Psoas muscle (tissue), 7 donors: ENCODE measurements at regions not wholly inside any gene's neighbourhood (a gene's known extent, or its start where the extent isn't known, plus 50 kb on each side); places are given as distances from the start of the nearest gene placed in this dataset.

Experiments used
- ATAC-seq, 4 donors: fragments of 200-7000 bp; cut with Tn5 transposase; one replicate each; pipeline ENCODE4 v1.9.1; 2020; ENCODE audit warnings: moderate library complexity in 3 of 4, mild to moderate bottlenecking in 2 of 4
- DNase-seq, 2 donors: peaks; one replicate each; pipeline ENCODE4 v3.0.0-alpha.2; 2020
- H3K27ac ChIP-seq: fragments of 200-600 bp; one replicate; pipeline ENCODE4 v1.8.0; 2022
- H3K27me3 ChIP-seq, 3 donors: fragments of 200-600 bp in 1 of 3; one replicate each; pipeline versions ENCODE4 v1.6.1 to v1.8.0; 2013 to 2022; ENCODE audit warnings: low read length in 2 of 3, mild to moderate bottlenecking in 2 of 3, moderate library complexity in 1 of 3; ENCODE audit not compliant: insufficient read depth in 3 of 3
- H3K36me3 ChIP-seq, 2 donors: fragments of 200-600 bp in 1 of 2; one replicate each; pipeline versions ENCODE4 v1.6.1 to v1.8.0; 2013 to 2022; ENCODE audit warnings: low read depth in 1 of 2, mild to moderate bottlenecking in 1 of 2, moderate library complexity in 1 of 2; ENCODE audit not compliant: insufficient read depth in 1 of 2
- H3K4me1 ChIP-seq: fragments of 200-600 bp; one replicate; pipeline ENCODE4 v1.8.0; 2022
- H3K4me3 ChIP-seq: fragments of 200-600 bp; one replicate; pipeline ENCODE4 v1.8.0; 2022; ENCODE audit warnings: mild to moderate bottlenecking
- H3K9me3 ChIP-seq: fragments of 200-600 bp; one replicate; pipeline ENCODE4 v1.8.0; 2022
- CTCF ChIP-seq: fragments of 200-600 bp; IDR thresholded peaks from one replicate; pipeline ENCODE4 v1.8.0; 2022; ENCODE audit warnings: antibody characterized with exemption
- WGBS, 3 donors: extraction: QIAGEN DNeasy Blood & Tissue Kit; methylation state at CpG; one replicate each; pipeline versions ENCODE4 v1.1.6 to v1.1.7; 2013; 5-methylcytosine and 5-hydroxymethylcytosine counted together
- intact Hi-C, 2 donors: fragments of 100-400 bp; cut with DNase I; formaldehyde crosslinking; loops; one replicate each; pipeline versions ENCODE4 v1.11.0 to v1.14.2; 2022
- donor health status: healthy with polysubstance abuse.
- donor health status: DM: no; HTN: no; CAD: no; lungs with moderate emphysema.
- donor health status: Bipolar disorder and iron deficiency.
- donor health status: healthy.
- donor health status: DM: yes; HTN: yes; CAD: no.
- donor health status: DM: no; HTN: no; CAD: no.
- donor health status: DM: yes; HTN: yes; CAD: no.

- Histone ChIP-seq H3K4me1 (no peaks in the 10 kb centered on the region), H3K9me3 (peaks cover 15% of the 10 kb centered on the region), H3K36me3 (no peaks in the 10 kb centered on the region), H3K4me3 (no peak overlapping the region), H3K27ac (no peak overlapping the region), H3K27me3 (peaks cover 0 to 5% (median 0%) of the 10 kb centered on the region in 3 donors)
- TF ChIP-seq CTCF: no peak
- DNase-seq (no peak), ATAC-seq (no peak)
- WGBS, 3 donors: 36 to 44% (median 38%) methylated on average over 5 of the region's 5 CpGs
- intact Hi-C loops: no loop called here
These were observed 282.8 kb upstream of the FOXQ1 start for GRCh38 chr6:1029141-1029540.

DNA sequence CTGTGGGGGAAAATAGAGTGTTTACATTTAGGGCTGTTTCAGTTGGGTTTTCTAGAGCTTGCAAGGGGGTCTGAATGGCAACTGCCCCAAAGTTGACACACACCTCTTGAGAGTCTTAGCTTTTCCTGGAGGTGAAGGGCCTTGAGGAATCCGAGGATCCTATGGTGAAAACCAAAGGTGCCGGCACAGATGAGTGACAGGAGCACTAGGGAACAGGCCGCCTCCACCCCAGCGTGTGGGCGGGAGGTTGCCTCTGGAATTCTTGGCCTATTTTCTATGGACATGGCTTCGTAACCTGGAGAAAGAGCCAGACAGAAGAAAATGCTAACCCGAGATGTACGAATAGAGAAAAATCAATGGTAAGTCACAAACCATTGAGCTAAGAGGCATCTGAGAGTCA lies 283.2 kb upstream of the FOXQ1 start:
- Histone ChIP-seq H3K4me3 (no peak overlapping the region), H3K36me3 (no peaks in the 10 kb centered on the region), H3K27me3 (peaks cover 0 to 5% (median 0%) of the 10 kb centered on the region in 3 donors), H3K4me1 (no peaks in the 10 kb centered on the region), H3K9me3 (peaks cover 15% of the 10 kb centered on the region), H3K27ac (no peak overlapping the region)
- no peak for ATAC-seq
- no peak for DNase-seq
- 88 to 94% (median 90%) methylated on average over 8 of the region's 8 CpGs for WGBS, 3 donors
- TF ChIP-seq CTCF: no peak
- intact Hi-C loops: no loop called here

- Histone ChIP-seq H3K4me1 (no peaks in the 10 kb centered on the region), H3K27me3 (peaks cover 0 to 5% (median 0%) of the 10 kb centered on the region in 3 donors), H3K9me3 (peaks cover 14% of the 10 kb centered on the region), H3K4me3 (no peak overlapping the region), H3K27ac (no peak overlapping the region), H3K36me3 (no peaks in the 10 kb centered on the region)
- no peak for ATAC-seq
- TF ChIP-seq CTCF: no peak
- DNase-seq: no peak
- WGBS, 3 donors: 79 to 83% (median 82%) methylated on average over 9 of the region's 9 CpGs
- intact Hi-C loops: no loop called here
These were observed 283.9 kb upstream of the FOXQ1 start for GRCh38 chr6:1027795-1028569.

DNA sequence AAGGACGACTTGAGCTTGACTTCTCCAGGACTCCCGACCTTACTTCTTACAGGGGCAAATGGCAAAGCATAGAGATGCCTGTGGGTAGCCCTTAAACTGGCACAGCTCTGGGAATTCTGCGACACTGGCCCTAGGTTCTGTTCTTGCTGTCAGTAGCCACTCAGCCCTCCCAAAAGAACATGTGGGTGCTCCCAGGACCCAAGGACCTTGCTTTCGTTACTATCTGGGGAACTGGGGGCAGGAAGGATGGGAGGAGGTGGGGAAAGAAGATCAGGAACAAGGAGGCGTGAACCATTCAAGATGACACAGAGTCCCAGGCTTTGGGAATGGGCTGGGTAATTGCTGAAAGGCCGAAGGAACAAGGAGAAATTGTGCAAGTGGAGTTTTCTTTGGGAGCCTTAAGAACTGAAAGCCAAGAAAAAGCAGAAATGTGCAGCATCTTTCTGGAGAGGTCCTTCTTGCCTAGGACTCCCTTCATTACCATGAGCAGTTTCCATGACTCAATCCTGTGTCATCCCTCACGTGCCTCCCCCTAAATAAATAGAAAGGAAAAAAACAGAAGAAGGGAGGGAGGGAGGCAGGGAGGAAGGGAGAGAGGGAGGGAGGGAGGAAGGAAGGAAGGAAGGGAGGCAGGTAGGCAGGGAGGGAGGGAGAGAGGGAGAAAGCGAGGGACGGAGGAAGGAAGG lies 284.6 kb upstream of the FOXQ1 start:
- intact Hi-C loops: no loop called here
- peaks cover 0 to 5% (median 0%) of the 10 kb centered on the region in 3 donors for H3K27me3 ChIP-seq
- no peak overlapping the region for H3K4me3 ChIP-seq
- TF ChIP-seq CTCF: no peak
- H3K9me3 ChIP-seq: peaks cover 10% of the 10 kb centered on the region
- H3K27ac ChIP-seq: no peak overlapping the region
- H3K36me3 ChIP-seq: no peaks in the 10 kb centered on the region
- ATAC-seq (no peak), DNase-seq (no peak)
- no peaks in the 10 kb centered on the region for H3K4me1 ChIP-seq
- 60 to 68% (median 63%) methylated on average over 9 of the region's 9 CpGs for WGBS, 3 donors
